HUES6 (cell line): ENCODE measurements at regions not wholly inside any gene's neighbourhood (a gene's known extent, or its start where the extent isn't known, plus 50 kb on each side); places are given as distances from the start of the nearest gene placed in this dataset.

Experiments used
- H3K27ac ChIP-seq: 2 replicates; pipeline ENCODE4 v1.7.0; 2013; ENCODE audit warnings: low read depth, mild to moderate bottlenecking, low read length, inconsistent platforms
- H3K27me3 ChIP-seq: 2 replicates; pipeline ENCODE4 v1.6.1; 2013; ENCODE audit warnings: low read length; ENCODE audit not compliant: control insufficient read depth, insufficient read depth
- H3K36me3 ChIP-seq: 2 replicates; pipeline ENCODE4 v1.6.1; 2013; ENCODE audit warnings: low read length; ENCODE audit not compliant: control insufficient read depth, insufficient read depth
- H3K4me1 ChIP-seq: 2 replicates; pipeline ENCODE4 v1.6.1; 2013; ENCODE audit warnings: low read length; ENCODE audit not compliant: control insufficient read depth, insufficient read depth
- H3K4me3 ChIP-seq: 2 replicates; pipeline ENCODE4 v1.5.1; 2013; ENCODE audit warnings: low read depth, low read length
- H3K9ac ChIP-seq: one replicate; pipeline ENCODE4 v1.6.1; 2013; ENCODE audit warnings: mild to moderate bottlenecking, low read length
- H3K9me3 ChIP-seq: 2 replicates; pipeline ENCODE4 v1.6.1; 2013; ENCODE audit warnings: low read depth, low read length; ENCODE audit not compliant: control insufficient read depth, insufficient read depth

DNA sequence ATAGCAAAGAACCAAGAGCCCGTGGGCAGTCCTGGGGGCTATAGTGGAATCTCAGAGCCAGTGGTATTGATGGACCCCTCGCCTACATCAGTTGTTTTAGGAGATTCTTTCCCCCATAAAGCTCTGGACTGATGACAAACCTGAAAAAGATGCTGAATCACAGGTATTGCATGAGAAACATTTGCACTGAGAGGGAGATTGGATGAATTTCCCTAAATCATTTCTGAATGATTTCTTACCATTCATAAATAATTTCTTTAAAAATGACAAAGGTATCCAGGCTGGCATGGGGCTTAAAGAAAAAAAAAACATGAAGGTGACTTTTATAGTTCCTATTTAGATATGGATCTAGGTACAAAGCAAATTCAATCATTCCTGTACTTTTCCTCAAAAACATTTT lies 54.0 kb upstream of the SLIT3 start:
- Histone ChIP-seq H3K27ac (no peak overlapping the region), H3K9me3 (no peaks in the 10 kb centered on the region), H3K4me1 (no peaks in the 10 kb centered on the region), H3K27me3 (no peaks in the 10 kb centered on the region), H3K4me3 (no peak overlapping the region), H3K9ac (no peak overlapping the region), H3K36me3 (no peaks in the 10 kb centered on the region)

DNA sequence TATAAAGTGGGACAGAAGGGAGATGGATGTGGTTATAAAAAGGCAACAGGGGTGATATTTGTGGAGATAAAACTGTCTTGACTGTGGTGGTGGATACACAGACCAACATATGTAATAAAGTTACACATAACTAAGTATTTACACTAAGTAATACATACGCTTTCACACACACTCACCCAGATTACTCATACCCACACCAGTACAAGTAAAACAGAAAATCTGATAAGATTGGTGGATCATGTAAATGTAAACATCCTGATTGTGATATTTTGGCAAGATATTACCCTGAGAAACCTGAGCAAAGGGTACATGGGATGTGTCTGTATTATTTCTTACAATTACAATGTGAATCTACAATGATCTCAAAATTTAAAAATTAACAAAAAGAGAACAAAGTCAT lies 53.3 kb upstream of the SLIT3 start:
- Histone ChIP-seq H3K4me1 (no peaks in the 10 kb centered on the region), H3K9me3 (no peaks in the 10 kb centered on the region), H3K9ac (no peak overlapping the region), H3K27ac (no peak overlapping the region), H3K27me3 (no peaks in the 10 kb centered on the region), H3K4me3 (no peak overlapping the region), H3K36me3 (no peaks in the 10 kb centered on the region)

DNA sequence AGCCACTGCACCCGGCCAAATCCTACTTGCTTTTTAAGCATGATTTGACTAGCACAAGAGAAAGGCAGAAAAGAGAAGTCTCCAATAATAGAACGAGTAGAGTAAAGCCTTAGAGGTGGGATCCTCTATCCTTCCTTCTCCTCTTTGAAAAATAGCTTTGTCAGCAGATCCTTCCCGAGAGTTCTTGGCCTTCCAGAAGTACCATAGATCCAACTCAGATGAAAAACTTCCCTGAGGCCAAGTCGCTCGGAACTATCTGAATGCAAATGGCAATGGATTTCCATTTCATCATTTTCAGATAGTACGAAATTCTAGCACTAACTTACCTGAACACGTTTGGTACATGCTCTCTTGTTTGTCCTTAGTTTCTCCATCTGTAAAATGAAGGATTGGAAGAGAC lies 52.0 kb upstream of the SLIT3 start:
- Histone ChIP-seq H3K9ac (no peak overlapping the region), H3K4me3 (no peak overlapping the region), H3K27me3 (no peaks in the 10 kb centered on the region), H3K36me3 (no peaks in the 10 kb centered on the region), H3K9me3 (no peaks in the 10 kb centered on the region), H3K27ac (no peak overlapping the region), H3K4me1 (no peaks in the 10 kb centered on the region)

DNA sequence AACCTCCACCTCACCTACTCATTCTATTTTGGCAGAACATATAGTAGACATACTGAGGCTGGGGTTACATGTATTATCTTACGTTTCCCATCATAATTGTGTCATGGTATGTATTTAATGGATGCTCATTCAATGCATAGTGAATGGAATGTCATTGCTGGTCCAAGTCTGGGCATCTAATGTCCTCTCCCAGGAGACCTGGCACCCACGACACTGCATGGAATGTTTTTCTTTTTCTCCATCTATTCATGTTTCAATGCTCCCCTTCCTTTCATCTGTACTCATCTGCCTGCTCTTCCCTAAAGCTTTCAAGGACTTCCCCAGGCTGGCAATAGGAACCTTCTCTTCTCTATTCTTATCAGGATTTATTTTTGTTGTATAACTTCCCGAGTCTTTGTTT lies 50.8 kb upstream of the SLIT3 start:
- Histone ChIP-seq H3K4me3 (no peak overlapping the region), H3K36me3 (no peaks in the 10 kb centered on the region), H3K9ac (no peak overlapping the region), H3K4me1 (no peaks in the 10 kb centered on the region), H3K27ac (no peak overlapping the region), H3K27me3 (no peaks in the 10 kb centered on the region), H3K9me3 (no peaks in the 10 kb centered on the region)

DNA sequence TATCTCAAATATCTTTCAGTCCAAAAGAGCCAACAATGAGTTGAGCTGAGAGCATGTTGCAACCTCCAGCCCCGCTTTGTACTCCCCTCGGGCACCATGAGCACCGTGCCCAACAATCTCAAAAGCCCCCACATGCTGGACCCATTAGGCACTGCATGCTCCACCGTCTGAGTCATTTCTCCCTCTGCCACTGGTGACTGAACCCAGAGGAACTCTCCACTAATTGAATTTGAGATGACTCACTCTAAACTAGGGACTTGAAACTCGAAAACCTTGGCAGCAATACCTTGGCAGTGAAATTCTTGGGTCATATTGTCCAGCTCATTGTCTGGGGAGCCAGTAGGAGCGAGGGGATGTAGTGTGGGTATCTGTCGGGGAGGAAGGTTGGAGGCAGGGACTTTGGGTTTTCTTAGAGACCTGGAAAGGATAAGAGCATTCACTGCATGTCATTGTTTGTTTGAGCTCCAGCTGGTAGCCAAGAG lies 49.9 kb upstream of the SLIT3 start:
- Histone ChIP-seq H3K9me3 (no peaks in the 10 kb centered on the region), H3K36me3 (no peaks in the 10 kb centered on the region), H3K27ac (no peak overlapping the region), H3K4me1 (no peaks in the 10 kb centered on the region), H3K27me3 (no peaks in the 10 kb centered on the region), H3K9ac (no peak overlapping the region), H3K4me3 (no peak overlapping the region)
